DOHH2 (cell line): ENCODE measurements at regions not wholly inside any gene's neighbourhood (a gene's known extent, or its start where the extent isn't known, plus 50 kb on each side); places are given as distances from the start of the nearest gene placed in this dataset.

Source experiments
- CTCF ChIP-seq: fragments of 200-600 bp; sonication (generic); IDR thresholded peaks from one replicate; pipeline ENCODE4 v1.5.1; 2014; ENCODE audit warnings: antibody characterized with exemption, mild to moderate bottlenecking, low read depth, low read length; ENCODE audit not compliant: poor library complexity, severe bottlenecking
- EZH2phosphoT487 ChIP-seq: fragments of 200-600 bp; sonication (generic); IDR thresholded peaks from 2 replicates; pipeline ENCODE4 v1.6.1; 2017; ENCODE audit warnings: borderline replicate concordance, mild to moderate bottlenecking, antibody characterized with exemption, low read length, moderate library complexity, mixed read lengths

DNA sequence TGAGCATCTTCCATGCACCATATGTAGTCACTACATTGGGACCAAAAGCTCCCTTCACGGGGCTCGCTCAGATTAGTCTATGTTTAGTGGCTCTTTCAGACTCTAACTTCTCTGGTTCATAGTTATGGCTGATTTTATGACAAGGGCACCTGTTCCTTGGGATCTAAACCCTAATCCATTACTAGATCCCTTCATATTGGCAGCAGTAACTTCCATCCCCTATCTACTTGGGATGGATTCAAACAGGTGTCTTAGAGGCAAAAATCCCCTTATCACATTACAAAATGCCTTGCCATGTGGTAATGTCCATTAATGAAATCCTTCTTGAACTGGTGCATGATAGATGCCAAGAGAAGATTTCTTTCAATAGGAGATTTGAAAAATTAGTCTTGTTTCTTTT, 96.7 kb upstream of the TP63 start:
- no peak for TF ChIP-seq CTCF
- no peak for TF ChIP-seq EZH2phosphoT487
